ENCODE measurements at regions not wholly inside any gene's neighbourhood (a gene's known extent, or its start where the extent isn't known, plus 50 kb on each side); places are given as distances from the start of the nearest gene placed in this dataset.

DNA sequence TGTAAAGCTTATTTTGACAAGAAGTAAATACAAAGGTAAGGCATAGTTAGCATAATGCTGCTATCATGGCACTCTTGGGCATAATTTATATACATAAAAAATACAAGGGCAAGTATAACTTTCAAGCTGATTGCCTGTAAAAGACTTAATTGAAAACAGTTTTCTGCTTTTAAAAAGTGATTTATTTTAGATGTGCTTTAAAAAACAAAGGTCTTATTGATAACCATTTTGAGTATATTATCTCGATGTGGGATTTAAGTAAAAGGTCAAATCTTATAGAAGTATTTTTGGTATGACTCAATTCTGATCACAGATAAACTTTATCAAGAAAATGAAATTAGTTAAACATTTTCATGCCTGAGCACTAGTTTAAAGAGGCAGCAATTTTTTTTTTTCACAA lies 175.8 kb downstream of the KCNRG start:
- DNase-seq (ENCODE audit: low spot score) = no peak

DNA sequence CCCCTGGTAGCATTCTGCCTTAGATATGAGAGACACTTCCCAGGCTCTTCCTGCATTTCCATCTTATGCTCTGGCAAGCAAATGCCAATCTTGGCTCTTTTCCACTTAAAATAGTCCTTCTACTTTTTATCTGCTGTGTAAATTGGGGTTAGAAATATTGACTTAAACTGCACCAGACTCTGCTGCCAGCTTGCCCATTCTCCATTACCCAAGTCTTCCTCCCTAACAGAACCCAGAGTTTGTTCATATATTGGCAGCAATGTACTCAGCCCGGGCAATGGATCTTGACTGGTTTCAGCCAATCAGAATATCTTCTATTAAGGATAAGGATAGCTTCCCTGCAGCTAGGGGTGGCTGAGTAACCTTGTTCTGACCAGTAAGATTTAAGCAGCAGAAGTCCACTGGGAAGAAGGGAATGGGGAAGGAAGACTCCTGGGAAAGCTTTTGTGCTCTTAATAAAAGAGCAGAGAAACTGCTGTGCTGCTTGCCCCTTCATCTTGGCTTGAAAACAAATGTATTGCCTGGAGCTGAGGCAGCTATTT lies 177.1 kb downstream of the KCNRG start:
- DNase-seq (ENCODE audit: low spot score) = no peak

DNA sequence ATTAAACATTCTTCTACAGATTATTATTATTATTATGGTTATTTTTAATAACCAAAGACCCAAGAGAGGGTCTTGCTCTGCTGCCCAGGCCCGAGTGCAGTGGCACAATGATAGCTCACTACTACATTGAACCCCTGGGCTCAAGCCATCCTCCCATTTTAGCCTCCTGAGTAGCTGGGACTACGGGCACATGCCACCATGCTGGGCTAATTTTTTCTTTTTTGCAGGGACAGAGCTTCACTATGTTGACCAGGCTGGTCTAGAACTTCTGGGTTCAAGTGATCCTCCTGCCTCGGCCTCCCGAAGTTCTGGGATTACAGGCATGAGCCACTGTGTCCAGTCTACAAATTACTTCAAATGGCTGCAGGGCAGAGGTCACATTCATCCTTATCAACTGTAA lies 179.8 kb downstream of the KCNRG start:
- no peak for DNase-seq (ENCODE audit: low spot score)

DNA sequence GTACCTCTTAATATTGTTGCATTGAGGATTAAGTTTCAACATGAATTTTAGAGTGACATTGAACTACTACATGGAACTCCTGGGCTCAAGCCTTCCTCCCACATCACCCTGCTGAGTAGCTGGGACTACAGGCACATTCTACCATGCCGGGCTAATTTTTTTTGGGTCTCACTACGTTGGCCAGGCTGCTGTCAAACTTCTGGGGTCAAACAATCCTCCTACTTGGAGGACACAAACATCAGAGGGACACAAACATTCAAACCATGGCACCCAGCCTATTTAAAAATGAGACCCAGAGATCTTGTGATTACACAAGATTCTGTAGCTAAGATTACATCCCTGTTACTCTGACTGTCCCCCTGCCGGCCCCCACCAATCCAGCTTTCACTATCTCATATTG lies 180.9 kb downstream of the KCNRG start:
- DNase-seq (ENCODE audit: low spot score) = no peak

DNA sequence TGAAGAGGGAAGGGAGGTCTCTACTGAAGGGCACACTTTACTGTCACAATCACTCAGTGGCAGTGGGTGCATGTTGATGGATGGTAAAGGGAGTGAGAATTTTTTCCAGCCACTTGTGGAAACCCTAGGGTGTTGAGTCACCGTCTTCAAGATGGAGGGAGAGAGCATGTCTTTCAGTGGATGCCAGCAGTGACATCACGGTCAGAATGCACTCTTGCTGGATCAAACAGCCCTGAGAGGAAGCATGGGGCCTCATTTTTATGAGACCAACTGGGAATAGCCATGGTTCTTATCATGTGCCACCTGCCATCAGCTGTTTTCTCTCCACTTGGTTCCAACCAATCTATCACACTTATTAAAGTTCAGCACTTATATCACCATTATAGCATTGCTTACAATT lies 182.5 kb downstream of the KCNRG start:
- no peak for DNase-seq (ENCODE audit: low spot score)

DNA sequence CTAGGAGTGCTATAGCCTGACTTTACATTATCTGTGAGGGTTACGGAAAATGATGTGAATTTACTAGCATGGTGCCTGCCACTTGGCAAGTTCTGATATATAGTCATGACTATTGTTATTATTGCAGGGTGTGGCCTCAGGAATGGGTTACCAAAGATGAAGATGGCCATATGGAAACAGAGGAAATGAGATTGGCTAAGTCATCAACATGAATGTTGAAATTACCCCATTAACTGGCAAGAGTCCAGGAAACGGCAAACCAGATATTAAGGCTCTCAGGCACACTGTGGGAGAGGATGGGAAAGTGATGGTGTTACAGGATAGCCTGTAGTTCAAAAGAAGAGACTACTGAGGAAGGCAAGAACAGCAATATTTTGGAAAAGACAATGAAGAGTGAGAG lies 183.3 kb downstream of the KCNRG start:
- DNase-seq (ENCODE audit: low spot score) = no peak

DNA sequence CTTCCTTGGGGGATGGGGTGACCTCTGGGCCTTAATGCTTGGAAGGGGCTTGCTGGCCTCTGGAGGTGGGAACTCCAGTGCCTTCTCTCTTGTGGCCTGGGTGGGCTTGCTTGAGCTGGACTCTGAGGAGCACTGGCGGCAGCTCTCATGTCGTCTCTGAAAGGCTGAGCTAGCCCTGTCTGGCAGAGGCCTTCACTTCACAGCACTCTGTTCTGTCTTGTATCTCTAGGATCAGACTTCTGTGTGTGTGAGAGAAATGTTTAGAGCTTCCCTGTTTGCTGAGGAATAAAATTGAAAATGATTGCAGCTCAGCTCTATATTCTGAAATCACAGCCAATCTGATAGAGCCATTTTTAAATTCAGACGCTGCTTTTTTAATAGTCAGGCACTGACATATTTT lies 185.3 kb downstream of the KCNRG start:
- no peak for DNase-seq (ENCODE audit: low spot score)

DNA sequence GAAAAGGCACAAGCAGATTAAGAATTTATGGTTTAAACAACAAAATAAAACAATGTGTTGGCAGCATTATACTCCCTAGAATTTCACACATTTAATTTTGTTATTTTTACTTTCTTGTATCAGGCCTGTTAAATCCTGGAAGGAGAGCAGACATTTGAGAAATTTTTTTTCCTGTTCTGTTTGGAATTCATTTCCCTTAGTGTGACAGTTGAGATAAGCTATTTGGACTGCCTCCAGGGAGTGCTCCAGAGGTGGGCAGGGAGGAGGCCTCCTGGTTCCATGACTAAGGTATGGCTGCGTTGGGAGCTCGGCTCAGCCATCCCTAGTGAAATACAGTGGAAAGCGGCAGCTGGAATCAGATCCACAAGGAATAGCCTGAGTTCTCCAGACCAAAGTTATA lies 185.7 kb downstream of the KCNRG start:
- DNase-seq (ENCODE audit: low spot score) = no peak

DNA sequence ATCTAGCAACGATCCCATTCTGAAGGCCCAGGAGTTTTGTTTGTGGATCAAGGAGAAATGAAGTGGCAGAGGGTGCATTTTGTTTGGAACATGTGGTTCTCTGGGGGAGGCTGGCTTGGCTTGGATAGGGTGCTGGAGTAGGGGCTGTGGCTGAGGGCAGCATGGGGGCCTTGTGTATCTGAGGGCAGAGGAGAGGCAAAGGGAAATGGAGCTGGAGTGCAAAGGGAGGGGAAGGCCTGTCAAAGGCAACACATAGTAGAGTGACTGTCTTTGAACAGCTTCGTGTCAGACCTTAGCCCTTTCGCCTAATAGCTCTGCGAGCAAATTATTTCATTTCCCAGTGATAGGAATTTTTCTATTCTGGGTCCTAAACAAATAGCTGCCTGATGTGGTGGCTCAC lies 187.2 kb downstream of the KCNRG start:
- DNase-seq (ENCODE audit: low spot score) = no peak

DNA sequence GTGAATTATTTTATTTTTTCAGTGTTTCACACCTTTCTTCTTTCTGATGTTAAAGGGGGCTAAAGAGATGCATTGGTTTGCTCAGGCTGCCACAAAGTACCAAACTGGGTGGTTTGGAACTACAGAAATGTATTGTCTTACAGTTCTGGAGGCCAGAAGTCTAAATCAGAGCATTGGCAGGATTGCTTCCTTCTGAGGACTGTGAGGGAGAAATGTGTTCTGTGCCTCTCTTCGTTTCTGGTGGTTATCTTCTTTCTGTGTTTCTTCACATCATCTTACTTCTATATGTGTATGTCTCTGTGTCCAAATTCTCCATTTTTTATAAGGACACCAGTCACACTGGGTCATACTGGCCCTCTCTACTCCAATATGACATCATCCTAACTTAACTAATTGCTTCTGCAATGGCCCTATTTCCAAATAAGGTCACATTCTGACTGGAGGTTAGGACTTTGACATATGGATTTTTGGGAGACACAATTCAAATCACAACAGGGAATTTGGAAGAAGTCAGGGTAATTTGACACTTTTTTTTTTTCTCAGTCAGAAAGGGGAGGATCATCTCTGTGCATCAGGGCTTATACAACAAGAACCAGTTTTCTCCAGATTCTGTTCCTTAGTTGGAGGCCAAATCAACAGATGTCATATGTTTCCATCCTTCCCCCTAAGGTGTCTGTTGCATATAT lies 188.2 kb downstream of the KCNRG start:
- no peak for DNase-seq (ENCODE audit: low spot score)

DNA sequence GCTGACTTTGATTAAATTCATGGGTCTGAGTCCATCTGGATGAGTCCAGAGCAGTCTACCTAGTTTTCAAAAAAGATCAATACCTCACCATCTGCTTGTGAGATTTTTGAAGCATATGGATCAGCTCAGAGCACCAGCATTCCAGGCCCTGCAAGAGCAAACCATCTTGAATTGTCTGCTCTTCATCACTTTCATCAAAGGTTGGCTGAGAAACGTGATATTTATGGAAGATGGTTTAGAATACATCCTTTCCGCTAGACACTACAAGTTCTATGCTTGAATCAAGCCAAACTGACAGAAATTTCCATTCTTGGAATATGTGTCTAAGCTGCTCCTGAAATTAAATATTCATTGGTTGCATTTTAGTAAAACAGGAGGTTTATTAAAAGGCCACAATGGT lies 190.3 kb downstream of the KCNRG start:
- DNase-seq (ENCODE audit: low spot score) = no peak

DNA sequence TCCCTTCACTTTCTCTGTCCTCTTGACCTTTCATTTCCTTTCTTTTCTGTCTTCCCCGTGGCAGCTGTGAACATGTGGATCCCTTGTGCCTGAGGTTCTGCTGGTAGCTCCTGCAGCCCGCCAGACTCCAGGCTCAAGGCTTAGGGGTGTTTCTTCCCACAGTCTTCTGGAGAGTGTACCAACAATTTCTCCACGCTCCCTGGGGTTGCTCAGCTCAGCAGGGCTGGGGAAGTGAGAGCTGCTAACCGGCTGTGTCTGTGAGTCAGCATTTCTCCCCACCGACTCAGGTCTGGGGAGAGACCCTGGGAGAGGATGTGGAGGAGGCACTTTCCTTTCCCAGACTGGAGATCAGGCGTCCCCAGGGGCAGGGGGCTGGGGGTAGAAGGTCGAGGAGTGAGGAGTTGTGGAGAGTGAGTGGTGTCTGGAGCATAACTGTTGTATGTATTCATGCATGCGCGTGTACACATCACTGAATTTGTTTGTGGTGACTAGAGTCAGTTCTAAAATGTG lies 193.6 kb downstream of the KCNRG start:
- DNase-seq (ENCODE audit: low spot score) = no peak

DNA sequence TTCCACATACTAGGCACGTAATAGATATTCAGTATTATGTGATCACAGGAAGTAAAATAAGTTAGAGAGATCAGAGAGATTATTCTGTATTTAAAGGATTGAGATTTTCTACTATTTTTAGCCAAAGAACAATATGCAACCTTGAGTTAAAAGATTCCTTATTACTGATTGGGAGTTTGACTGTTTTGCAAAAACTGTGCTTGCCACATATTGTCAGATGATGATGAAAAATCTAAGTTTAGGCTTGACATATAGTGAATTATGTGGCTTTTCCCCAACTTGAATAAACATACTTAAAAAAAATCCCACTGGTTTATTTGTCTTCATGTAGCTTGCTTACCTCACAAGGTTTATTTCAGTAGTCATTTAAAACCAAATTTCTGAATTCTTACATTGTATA lies 194.4 kb downstream of the KCNRG start:
- no peak for DNase-seq (ENCODE audit: low spot score)

DNA sequence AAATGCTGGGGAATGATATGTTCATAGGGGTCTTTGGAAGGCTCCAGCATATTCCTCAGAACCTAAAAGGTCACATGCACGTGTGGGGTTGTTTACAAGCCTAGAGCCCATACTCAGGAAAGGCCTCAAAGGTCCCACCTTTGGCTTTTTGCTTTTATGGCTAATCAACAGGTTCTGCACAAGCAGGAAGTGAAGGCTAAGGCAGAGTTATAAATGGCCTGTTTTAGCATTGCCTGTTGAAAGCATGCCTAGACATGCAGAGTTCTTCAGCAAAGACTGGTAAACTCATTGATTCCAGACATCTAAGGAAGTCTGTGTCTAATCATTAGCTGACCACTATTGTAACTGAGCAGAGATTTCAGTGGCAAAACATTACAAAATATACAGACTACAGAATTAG lies 198.3 kb downstream of the KCNRG start:
- no peak for DNase-seq (ENCODE audit: low spot score)

DNA sequence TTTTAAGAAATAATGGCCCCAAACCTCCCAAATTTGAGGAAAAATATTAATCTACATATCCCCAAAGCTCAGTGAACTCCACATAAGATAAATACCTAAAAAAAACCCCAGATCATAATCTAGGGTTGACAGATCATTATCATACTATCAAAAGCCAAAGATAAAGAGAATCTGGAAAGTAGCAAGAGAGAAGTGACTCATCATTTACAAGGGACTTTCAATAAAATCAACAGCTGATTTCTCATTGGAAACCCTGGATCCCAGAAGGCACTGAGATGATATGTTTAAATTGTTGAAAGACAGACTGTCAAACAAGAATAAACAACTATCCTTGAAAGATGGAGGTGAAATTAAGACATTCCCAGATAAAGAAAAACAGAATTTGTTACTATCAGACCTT lies 199.3 kb downstream of the KCNRG start:
- no peak for DNase-seq (ENCODE audit: low spot score)

DNA sequence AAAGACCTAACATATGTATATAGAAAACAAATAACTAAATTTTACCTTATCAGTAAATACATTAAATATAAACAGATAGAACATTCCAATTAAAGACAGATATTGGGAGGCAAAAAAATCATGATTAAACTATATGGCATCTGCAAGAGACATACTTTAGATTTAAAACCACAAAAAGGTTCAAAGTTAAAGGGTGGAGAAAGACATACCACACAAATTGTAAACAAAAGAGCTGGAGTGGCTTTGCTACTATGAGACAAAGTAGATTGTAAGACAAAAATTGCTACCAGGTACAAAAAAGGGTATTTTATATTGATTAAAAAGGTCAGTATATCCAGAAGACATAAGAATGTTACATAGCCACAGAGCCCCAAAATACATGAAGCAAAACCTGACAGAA lies 200.2 kb downstream of the KCNRG start:
- no peak for DNase-seq (ENCODE audit: low spot score)

DNA sequence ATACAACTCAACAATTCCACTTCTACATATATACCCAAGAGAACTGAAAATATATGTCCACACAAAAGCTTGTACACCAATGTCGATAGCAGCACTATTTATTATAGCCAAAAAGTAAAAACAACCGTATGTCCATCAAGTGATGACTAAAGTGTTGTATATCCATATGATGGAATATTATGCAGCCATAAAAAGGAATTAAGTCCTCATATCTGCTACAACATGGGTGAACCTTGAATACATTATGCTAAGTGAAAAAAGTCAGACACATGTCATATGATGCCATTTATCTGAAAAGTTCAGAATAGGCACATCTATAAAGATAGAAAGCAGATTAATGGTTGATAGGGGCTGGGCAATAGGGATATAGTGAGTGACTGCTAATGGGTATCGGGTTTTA lies 204.5 kb downstream of the KCNRG start:
- no peak for DNase-seq (ENCODE audit: low spot score)

DNA sequence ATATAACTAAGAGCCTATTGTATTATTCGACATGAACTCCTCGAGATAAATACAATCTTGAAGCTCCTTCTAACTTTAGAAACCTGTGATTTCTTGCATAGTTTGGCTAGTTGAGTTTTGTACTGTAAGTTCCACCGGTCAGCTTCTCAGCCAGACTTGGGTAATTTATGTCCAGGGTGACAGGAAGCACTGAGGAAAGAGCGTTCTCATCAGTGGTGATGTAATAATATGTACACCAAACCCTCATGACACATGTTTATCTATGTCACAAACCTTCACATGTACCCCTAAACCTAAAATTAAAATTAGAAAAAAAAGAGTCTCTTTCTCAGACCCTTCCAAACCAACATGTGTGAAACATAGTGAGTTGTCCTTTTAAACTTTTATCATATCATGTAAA lies 205.7 kb downstream of the KCNRG start:
- DNase-seq (ENCODE audit: low spot score) = no peak

DNA sequence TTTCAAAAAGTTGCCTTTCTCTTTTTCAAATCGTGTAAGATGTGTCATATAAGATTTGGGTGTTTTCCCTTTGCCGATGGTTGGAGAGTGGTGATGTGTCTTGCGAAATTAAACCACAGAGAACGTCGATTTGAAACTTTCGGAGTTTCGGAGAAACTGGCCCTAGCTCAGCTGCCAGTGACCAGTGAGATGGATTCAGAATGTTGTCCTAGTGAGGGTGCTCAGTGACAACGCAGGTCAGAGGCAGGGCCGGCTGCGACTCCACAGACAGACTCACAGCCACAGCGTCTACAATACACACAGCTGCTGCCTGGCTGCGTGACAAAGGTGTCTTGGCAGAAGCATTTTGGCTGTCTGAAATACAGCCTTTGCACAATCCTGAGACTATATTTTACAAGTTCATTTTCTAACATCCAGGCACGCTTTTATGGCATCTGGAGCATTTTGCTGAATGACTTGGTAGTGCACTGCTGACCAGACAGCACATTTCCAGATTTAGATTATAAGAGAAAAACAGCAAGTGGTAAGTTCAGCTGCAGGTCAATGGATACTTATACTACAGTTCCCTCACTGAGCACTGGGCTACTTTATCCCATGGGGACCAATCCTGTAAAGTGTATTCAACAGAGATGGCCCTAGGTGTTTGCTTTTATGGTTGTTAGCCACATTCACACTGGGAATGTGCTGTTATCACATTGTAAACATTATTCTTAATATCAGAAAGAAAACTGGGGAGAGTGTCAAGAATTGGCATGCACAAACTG lies 207.5 kb downstream of the KCNRG start:
- DNase-seq (ENCODE audit: low spot score) = no peak

DNA sequence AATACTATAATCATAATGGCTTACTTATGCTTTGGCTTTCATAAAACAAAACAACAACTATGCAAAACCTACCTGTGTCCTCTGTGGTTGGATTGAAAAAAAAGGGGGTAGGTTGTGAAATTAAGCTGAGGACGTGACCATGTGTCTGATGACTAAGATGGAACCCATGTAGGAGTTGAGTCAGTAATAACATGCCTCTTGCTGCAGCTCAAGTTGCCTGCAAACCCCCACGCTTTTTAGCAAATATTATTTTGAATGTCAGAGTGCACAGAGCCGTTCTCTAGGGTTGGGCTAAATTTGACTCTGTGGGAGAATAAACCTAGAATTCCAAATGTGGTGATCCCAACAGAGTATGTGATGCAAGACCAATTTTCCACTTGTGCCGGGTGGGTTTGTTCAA lies 209.3 kb downstream of the KCNRG start:
- DNase-seq (ENCODE audit: low spot score) = no peak

DNA sequence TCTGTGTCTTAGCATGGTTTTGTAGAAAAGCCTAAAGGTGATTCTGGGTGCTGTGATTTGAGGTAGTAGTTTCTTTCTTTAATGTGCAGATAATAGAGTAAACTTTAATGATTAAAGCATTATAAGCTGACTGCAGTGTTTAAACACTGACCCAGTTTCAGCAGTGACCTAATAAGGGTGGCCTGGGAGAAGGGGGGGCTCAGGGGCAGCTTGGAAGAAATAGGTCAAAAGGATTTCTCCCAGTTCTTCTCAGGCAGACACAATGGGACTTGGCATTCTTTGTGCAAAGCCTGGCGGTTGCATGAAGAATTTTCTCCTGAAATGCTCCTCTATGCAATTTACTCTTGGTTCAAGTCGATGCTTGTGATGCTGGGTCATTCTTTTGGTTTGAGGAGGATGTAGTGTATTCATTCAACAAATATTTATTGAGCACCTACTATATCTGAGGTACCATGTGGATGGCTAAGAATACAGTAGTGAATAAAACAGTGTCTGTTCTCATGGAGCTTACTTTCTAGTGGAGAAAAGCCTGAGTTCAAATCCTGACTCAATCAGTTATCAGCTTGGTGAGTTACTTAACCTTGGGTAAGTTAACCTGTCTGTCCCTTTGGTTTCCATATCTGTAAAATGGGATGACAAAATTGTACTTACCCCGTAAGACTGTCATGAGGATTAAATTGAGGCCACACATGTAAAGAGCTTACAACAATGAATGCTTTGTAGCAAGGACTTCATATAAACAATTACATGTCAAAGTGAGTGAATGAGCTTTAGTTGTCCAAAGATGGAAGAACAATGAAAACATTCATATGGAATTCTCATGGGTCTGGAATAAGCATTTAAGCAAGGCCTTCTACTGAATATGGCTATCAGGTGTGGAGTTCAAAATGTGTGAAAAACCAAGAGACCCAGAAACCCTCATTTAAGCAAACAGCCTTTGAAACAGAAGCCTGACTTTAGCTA lies 210.2 kb downstream of the KCNRG start:
- DNase-seq (ENCODE audit: low spot score) = no peak

Data from mesenteric fat pad (tissue), 1 donor.